ENCODE measurements at regions not wholly inside any gene's neighbourhood (a gene's known extent, or its start where the extent isn't known, plus 50 kb on each side); places are given as distances from the start of the nearest gene placed in this dataset.
"Not testable (repeated sequence)": the region's sequence is repeated elsewhere in the genome, so short reads cannot be mapped to it uniquely, and the experiment has no call there.

DNA sequence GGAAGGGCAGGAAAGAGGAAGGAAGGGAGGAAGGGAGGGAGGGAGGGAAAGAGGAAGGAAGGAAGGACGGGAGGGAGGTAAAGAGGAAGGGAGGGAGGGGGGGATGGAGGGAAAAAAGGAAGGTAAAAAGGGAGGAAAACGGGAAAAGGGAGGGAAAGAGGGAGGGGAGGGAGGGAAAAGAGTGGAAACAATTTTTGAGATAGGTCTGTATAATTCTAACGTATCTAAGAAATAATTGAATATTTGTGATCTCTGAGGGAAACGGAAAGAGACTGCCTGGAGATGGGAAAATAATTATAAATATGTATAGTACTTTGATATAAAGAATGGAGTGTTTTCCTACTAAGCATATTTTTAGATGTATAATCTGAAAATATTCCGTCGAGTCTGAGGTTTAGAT, 158.2 kb upstream of the FOXK1 start:
- DNase-seq: no peak
- Histone ChIP-seq H3K4me3 (no peak overlapping the region), H3K36me3 (no peaks in the 10 kb centered on the region), H3K27ac (no peak overlapping the region), H3K27me3 (no peaks in the 10 kb centered on the region), H3K4me1 (no peaks in the 10 kb centered on the region), H3K9me3 (no peaks in the 10 kb centered on the region)
- no peak for ATAC-seq
- intact Hi-C loops (cut with DNase I): no loop called here
- TF ChIP-seq CTCF (IDR thresholded peaks at IDR 0.05): no peak

DNA sequence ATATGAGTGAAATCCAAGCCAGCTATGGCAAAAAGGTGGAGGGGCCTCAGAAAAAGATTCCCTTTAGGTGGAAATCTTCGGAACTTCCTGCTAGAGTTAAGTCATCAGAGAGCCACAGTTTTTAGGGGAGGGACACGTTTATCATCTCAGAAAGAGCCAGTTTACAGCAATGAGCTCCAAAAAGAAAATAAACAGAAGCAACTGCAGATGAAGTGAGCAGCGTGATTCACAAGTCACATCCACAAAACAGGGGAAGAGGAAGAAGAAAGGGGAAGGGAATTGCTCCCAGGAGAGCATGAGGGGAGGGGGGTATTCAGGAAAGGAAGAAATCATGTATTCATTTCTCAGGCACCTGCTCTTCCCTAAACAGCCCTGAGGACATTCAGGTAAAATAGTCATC, 156.2 kb upstream of the FOXK1 start:
- intact Hi-C loops (cut with DNase I): no loop called here
- Histone ChIP-seq H3K4me1 (no peaks in the 10 kb centered on the region), H3K27me3 (no peaks in the 10 kb centered on the region), H3K4me3 (no peak overlapping the region), H3K36me3 (no peaks in the 10 kb centered on the region), H3K9me3 (no peaks in the 10 kb centered on the region), H3K27ac (no peak overlapping the region)
- no peak for DNase-seq
- TF ChIP-seq CTCF (IDR thresholded peaks at IDR 0.05): no peak
- no peak for ATAC-seq

- DNase-seq (no peak), ATAC-seq (no peak)
- Histone ChIP-seq H3K27ac (no peak overlapping the region), H3K27me3 (no peaks in the 10 kb centered on the region), H3K4me1 (no peaks in the 10 kb centered on the region), H3K36me3 (no peaks in the 10 kb centered on the region), H3K9me3 (no peaks in the 10 kb centered on the region), H3K4me3 (no peak overlapping the region)
- no peak for TF ChIP-seq CTCF (IDR thresholded peaks at IDR 0.05)
- intact Hi-C loops (cut with DNase I): no loop called here
Measured at GRCh38 chr7:4527988-4528636, 154.0 kb upstream of the FOXK1 start.

DNA sequence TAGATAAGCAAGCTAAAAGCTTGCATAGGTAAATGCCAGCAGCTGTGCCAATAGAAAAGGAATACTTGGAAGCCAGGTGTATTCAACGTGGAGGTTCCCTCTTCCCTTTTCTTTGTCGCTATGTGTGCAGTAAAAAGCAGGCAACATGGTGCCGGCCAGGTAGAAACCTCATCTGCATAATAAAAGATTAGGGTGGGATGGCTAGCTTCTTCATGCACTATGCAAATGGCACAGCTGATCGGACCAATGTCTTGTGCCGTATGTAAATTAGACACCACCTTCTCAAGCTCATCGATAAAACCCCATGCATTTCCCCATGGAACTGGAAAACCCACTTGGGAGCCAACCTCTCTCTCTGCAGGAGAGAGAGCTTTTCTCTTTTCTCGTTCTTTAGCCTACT, 150.9 kb upstream of the FOXK1 start:
- DNase-seq: no peak
- H3K36me3 ChIP-seq: no peaks in the 10 kb centered on the region
- no peak overlapping the region for H3K4me3 ChIP-seq
- no peaks in the 10 kb centered on the region for H3K4me1 ChIP-seq
- intact Hi-C loops (cut with DNase I): no loop called here
- ATAC-seq: no peak
- TF ChIP-seq CTCF (IDR thresholded peaks at IDR 0.05): no peak
- H3K27me3 ChIP-seq: no peaks in the 10 kb centered on the region
- H3K9me3 ChIP-seq: no peaks in the 10 kb centered on the region
- no peak overlapping the region for H3K27ac ChIP-seq

DNA sequence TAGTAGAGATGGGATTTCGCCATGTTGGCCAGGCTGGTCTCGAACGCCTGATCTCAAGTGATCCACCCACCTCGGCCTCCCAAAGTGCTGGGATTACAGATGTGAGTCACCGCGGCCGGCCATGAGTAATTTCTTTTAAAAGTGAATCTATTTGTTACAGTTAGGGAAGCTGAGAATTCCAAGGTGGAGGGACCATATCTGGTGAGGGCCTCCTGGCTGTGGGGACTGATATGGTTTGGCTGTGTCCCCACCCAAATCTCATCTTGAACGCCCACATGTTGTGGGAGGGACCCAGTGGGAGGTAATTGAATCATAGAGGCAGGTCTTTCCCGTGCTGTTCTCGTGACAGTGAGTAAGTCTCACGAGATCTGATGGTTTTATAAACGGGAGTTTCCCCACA, 148.8 kb upstream of the FOXK1 start:
- H3K4me3 ChIP-seq; H3K36me3 ChIP-seq; H3K27me3 ChIP-seq; DNase-seq; intact Hi-C loops (cut with DNase I); H3K27ac ChIP-seq; H3K4me1 ChIP-seq; ATAC-seq; H3K9me3 ChIP-seq: not testable (repeated sequence)

DNA sequence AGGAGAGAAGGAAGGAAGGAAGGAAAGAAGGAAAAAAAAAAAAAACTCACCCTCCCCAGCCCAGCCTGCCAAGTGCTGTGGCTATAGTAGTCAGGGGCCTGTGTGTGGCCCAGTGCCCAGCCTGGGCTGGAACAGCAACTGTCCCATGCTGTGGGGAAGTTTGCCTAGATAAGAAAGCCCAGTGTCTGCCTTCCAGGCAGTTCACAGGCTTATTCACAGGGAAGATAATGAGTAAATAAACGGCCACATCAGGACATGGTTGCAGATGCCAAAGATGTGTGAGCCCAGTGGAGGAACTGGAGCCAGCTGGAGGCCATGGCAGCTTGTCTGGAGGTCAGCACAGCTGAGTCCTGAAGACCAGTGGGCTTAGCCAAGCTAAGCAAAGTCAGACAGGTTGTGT, 132.4 kb upstream of the FOXK1 start:
- no peak overlapping the region for H3K27ac ChIP-seq
- no peaks in the 10 kb centered on the region for H3K36me3 ChIP-seq
- intact Hi-C loops (cut with DNase I): no loop called here
- peaks cover 5% of the 10 kb centered on the region for H3K9me3 ChIP-seq
- H3K27me3 ChIP-seq: no peaks in the 10 kb centered on the region
- ATAC-seq (peak; percentile 37), DNase-seq (no peak)
- no peaks in the 10 kb centered on the region for H3K4me1 ChIP-seq
- TF ChIP-seq CTCF (IDR thresholded peaks at IDR 0.05): no peak
- H3K4me3 ChIP-seq: no peak overlapping the region

Data from upper lobe of right lung (tissue), 1 donor.